ENCODE measurements at regions not wholly inside any gene's neighbourhood (a gene's known extent, or its start where the extent isn't known, plus 50 kb on each side); places are given as distances from the start of the nearest gene placed in this dataset.

DNA sequence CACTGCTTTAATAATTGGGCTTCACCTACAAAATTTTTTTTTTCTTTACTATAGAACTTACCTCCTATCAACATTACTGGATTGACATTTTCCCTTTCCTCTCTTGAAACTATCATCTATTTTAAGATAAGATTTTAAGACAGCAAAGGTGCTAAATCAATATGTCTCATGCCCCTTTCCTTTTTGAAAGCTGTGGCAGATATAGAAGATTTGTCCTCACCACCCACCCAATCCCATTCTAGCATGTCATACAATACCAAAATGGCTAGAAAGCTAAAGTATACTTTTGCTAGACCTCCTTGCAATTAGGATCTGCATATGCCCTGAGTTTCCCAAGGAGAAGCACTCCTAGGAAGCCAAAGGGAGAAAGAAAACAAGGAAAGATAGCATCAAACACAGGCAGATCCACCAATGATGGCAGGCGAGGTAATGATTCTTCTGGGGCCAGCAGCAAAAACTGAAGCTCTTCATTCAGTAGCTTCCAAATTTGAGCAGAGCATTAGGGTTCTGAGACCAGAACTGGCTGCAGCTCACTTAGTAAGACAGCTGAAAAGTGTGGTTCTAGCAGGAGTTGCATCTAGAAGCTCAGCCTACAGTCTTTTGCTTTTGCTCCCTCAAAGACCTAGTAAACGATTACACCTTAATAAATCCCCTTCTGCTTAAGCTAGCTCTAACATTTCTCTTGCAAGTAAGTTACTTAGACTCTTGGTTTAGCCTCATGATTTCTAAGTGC lies 242.1 kb downstream of the ZEB2 start:
- Histone ChIP-seq H3K4me2 (ENCODE audit: low read depth, low read length, poor library complexity, severe bottlenecking) (no peak overlapping the region), H3K27me3 (ENCODE audit: low read length) (no peaks in the 10 kb centered on the region), H3K27ac (ENCODE audit: low read length) (peak overlapping the region; percentile 10; the same call in 1 of the 2 replicates), H3K9me3 (ENCODE audit: low read length) (no peaks in the 10 kb centered on the region), H3K9me2 (replicated peaks; ENCODE audit: insufficient read depth, low read length) (no peaks in the 10 kb centered on the region), H3K79me2 (ENCODE audit: low read length) (peaks cover 91% of the 10 kb centered on the region), H3K4me1 (ENCODE audit: low read length) (peaks cover 45% of the 10 kb centered on the region), H3K9ac (ENCODE audit: low read length) (no peak overlapping the region), H2AFZ (ENCODE audit: low read length) (no peak overlapping the region), H3K4me3 (ENCODE audit: low read length) (no peak overlapping the region), H3K36me3 (ENCODE audit: insufficient read depth, low read length) (no peaks in the 10 kb centered on the region), H4K20me1 (ENCODE audit: insufficient read depth, low read depth, low read length) (no peaks in the 10 kb centered on the region)
- no peak for DNase-seq

DNA sequence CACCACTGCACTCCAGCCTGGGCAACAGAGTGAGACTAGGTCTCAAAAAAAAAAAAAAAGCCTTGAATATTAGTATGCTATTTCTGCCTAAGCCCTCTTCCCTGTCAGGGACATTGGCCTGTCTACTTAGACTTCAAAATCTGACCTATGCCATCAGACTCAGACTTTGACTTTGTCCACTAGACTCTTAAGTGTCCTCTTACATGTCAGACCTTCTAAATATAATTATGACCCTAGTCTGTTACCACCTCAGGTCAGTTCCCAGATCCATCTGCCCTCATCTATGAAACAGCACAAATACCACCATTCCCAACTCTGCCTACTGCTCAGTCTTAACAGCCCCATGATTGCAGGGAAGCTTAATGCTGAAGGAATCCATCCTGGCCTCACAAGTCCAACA lies 244.6 kb downstream of the ZEB2 start:
- H3K4me3 ChIP-seq (ENCODE audit: low read length), result no peak overlapping the region

DNA sequence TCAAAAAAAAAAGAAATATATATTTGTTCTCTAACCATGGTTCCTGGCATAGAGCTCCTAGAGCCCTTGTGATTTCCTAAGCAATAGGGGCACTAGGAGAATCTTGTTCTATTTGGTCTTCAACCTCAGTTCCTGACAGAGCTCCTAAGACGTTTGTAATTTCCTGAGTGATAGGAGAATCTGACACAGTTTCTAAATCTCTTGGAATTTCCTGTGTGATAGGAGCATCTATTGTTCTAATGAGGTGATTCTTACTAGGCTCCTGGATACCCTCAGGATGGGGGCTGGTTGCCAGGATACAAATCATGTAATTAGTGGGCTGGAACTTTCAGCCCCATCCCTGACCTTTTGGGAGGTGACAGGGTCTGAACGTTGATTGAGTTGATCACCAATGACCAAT lies 245.8 kb downstream of the ZEB2 start:
- Histone ChIP-seq H2AFZ (ENCODE audit: low read length) (no peak overlapping the region), H3K4me2 (ENCODE audit: low read depth, low read length, poor library complexity, severe bottlenecking) (no peak overlapping the region), H3K4me1 (ENCODE audit: low read length) (peaks cover 36% of the 10 kb centered on the region), H4K20me1 (ENCODE audit: insufficient read depth, low read depth, low read length) (no peaks in the 10 kb centered on the region), H3K9me2 (replicated peaks; ENCODE audit: insufficient read depth, low read length) (no peaks in the 10 kb centered on the region), H3K27ac (ENCODE audit: low read length) (no peak overlapping the region), H3K27me3 (ENCODE audit: low read length) (no peaks in the 10 kb centered on the region), H3K79me2 (ENCODE audit: low read length) (peaks cover 92% of the 10 kb centered on the region), H3K9ac (ENCODE audit: low read length) (no peak overlapping the region), H3K4me3 (ENCODE audit: low read length) (no peak overlapping the region), H3K36me3 (ENCODE audit: insufficient read depth, low read length) (no peaks in the 10 kb centered on the region), H3K9me3 (ENCODE audit: low read length) (no peaks in the 10 kb centered on the region)
- no peak for DNase-seq

More for the DNA sequence above, 244.6 kb downstream of the ZEB2 start:
- H3K4me1 ChIP-seq (ENCODE audit: low read length), result peaks cover 43% of the 10 kb centered on the region
- H3K9me3 ChIP-seq (ENCODE audit: low read length), result no peaks in the 10 kb centered on the region
- H2AFZ ChIP-seq (ENCODE audit: low read length), result no peak overlapping the region
- H3K36me3 ChIP-seq (ENCODE audit: insufficient read depth, low read length), result no peaks in the 10 kb centered on the region
- H4K20me1 ChIP-seq (ENCODE audit: insufficient read depth, low read depth, low read length), result no peaks in the 10 kb centered on the region
- H3K9ac ChIP-seq (ENCODE audit: low read length), result no peak overlapping the region
- H3K27ac ChIP-seq (ENCODE audit: low read length), result no peak overlapping the region
- DNase-seq, result no peak
- H3K27me3 ChIP-seq (ENCODE audit: low read length), result no peaks in the 10 kb centered on the region
- no peaks in the 10 kb centered on the region for H3K9me2 ChIP-seq (replicated peaks; ENCODE audit: insufficient read depth, low read length)
- peaks cover 94% of the 10 kb centered on the region for H3K79me2 ChIP-seq (ENCODE audit: low read length)
- H3K4me2 ChIP-seq (ENCODE audit: low read depth, low read length, poor library complexity, severe bottlenecking), result no peak overlapping the region

DNA sequence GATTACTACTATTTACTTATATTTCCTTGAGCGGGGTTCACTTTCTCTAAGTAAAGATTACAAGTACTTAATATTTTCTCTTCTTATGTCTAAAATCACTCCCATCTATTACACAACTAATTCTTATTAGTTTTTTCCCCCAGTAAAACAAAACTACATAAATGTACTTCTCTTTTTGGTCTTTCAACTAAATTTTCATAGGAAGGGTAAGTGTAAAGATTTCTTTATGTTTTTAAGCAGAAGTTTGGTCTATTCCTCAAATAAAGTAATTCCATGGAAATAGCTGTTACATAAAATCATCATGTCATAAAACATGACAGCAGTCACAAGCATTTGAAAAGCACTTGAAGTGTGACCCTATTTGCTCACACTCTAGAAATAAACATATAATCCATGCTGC lies 249.0 kb downstream of the ZEB2 start:
- H3K9me2 ChIP-seq (replicated peaks; ENCODE audit: insufficient read depth, low read length), result no peaks in the 10 kb centered on the region
- H3K4me1 ChIP-seq (ENCODE audit: low read length), result peaks cover 33% of the 10 kb centered on the region
- H3K79me2 ChIP-seq (ENCODE audit: low read length), result peaks cover 90% of the 10 kb centered on the region
- no peaks in the 10 kb centered on the region for H3K36me3 ChIP-seq (ENCODE audit: insufficient read depth, low read length)
- no peak for DNase-seq
- no peak overlapping the region for H3K4me3 ChIP-seq (ENCODE audit: low read length)
- peak overlapping the region; percentile 20; the same call in 1 of the 2 replicates for H3K27ac ChIP-seq (ENCODE audit: low read length)
- no peak overlapping the region for H2AFZ ChIP-seq (ENCODE audit: low read length)
- H3K4me2 ChIP-seq (ENCODE audit: low read depth, low read length, poor library complexity, severe bottlenecking), result no peak overlapping the region
- H3K9me3 ChIP-seq (ENCODE audit: low read length), result no peaks in the 10 kb centered on the region
- H4K20me1 ChIP-seq (ENCODE audit: insufficient read depth, low read depth, low read length), result no peaks in the 10 kb centered on the region
- no peak overlapping the region for H3K9ac ChIP-seq (ENCODE audit: low read length)
- H3K27me3 ChIP-seq (ENCODE audit: low read length), result no peaks in the 10 kb centered on the region

DNA sequence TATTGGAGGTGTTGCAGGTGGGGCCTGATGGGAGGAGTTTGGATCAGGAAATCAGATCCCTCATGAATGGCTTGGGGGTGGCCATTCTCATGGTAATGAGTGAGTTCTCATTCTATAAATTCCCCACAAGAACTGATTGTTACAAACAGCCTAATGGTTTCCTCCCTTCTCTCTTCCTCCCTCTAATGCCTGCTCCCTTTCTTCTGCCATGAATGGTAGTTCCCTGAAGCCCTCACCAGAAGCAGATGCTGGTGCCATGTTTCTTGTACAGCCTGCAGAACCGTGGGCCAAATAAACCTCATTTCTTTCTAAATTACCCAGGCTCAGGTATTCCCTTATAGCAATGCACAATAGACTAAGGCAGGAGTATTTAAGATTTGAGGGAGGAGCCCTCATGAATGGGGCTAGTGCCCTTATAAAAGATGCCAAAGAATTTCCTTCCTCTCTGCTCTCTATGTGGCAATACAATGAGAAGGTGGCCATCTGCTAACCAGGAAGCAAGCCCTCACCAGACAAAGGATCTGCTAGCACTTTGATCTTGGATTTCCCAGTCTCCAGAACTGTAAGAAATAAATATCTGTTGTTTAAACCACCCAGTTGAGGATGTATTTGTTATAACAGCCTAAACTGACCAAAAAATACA lies 251.8 kb downstream of the ZEB2 start:
- no peak for DNase-seq

DNA sequence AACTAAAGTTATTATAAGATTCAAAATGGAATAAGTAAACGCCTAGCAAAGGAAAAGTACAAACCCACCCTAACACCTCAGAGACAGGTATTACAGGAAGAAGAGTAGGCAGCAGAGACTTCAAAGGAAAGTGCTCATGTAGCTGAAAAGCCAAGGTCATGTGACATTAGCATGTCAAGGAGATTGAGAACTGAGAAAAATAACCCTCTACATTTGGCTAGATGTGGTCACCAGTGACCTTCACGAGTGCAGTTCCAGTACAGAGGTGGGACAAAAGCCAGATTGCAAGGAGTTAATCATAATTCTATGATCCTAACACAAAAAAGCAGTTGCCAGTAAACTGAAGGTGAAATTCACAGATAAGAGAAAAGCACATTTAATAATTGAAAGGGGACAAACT lies 252.7 kb downstream of the ZEB2 start:
- Histone ChIP-seq H3K9ac (ENCODE audit: low read length) (no peak overlapping the region), H3K36me3 (ENCODE audit: insufficient read depth, low read length) (no peaks in the 10 kb centered on the region), H3K27me3 (ENCODE audit: low read length) (no peaks in the 10 kb centered on the region), H2AFZ (ENCODE audit: low read length) (no peak overlapping the region), H3K27ac (ENCODE audit: low read length) (0 out of 2 replicates have a peak overlapping the region, but pooled peaks have one; percentile 20), H4K20me1 (ENCODE audit: insufficient read depth, low read depth, low read length) (no peaks in the 10 kb centered on the region), H3K4me1 (ENCODE audit: low read length) (peaks cover 37% of the 10 kb centered on the region), H3K79me2 (ENCODE audit: low read length) (peaks cover 79% of the 10 kb centered on the region), H3K4me3 (ENCODE audit: low read length) (no peak overlapping the region), H3K9me2 (replicated peaks; ENCODE audit: insufficient read depth, low read length) (no peaks in the 10 kb centered on the region), H3K4me2 (ENCODE audit: low read depth, low read length, poor library complexity, severe bottlenecking) (no peak overlapping the region), H3K9me3 (ENCODE audit: low read length) (no peaks in the 10 kb centered on the region)
- DNase-seq, result no peak

More for the DNA sequence above, 251.8 kb downstream of the ZEB2 start:
- Histone ChIP-seq H3K4me1 (ENCODE audit: low read length) (peaks cover 42% of the 10 kb centered on the region), H3K4me2 (ENCODE audit: low read depth, low read length, poor library complexity, severe bottlenecking) (no peak overlapping the region), H3K79me2 (ENCODE audit: low read length) (peaks cover 85% of the 10 kb centered on the region), H3K27ac (ENCODE audit: low read length) (0 out of 2 replicates have a peak overlapping the region, but pooled peaks have one; percentile 20), H3K9me3 (ENCODE audit: low read length) (no peaks in the 10 kb centered on the region), H3K27me3 (ENCODE audit: low read length) (no peaks in the 10 kb centered on the region), H3K9ac (ENCODE audit: low read length) (no peak overlapping the region), H3K9me2 (replicated peaks; ENCODE audit: insufficient read depth, low read length) (no peaks in the 10 kb centered on the region), H3K4me3 (ENCODE audit: low read length) (no peak overlapping the region), H3K36me3 (ENCODE audit: insufficient read depth, low read length) (no peaks in the 10 kb centered on the region), H2AFZ (ENCODE audit: low read length) (no peak overlapping the region), H4K20me1 (ENCODE audit: insufficient read depth, low read depth, low read length) (no peaks in the 10 kb centered on the region)

DNA sequence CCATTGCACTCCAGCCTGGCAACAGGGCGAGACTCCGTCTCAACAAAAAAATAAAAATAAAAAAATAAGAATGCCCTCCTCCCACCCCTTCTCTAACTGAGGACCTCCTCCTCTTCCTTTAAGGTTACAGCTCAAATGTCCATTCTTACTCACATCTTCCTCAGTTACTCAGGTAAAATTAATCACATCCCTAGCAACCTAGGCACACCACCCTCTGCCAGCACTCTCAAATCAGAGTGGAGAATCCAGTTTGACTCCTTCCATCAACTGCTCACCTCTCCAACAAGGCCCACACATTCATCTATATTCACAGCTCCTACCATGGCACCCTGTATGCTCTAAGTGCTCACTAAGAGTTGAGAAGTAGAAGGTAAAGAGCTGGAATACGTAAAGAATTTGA lies 254.3 kb downstream of the ZEB2 start:
- no peaks in the 10 kb centered on the region for H4K20me1 ChIP-seq (ENCODE audit: insufficient read depth, low read depth, low read length)
- peak overlapping the region; percentile 14; the same call in 1 of the 2 replicates for H3K27ac ChIP-seq (ENCODE audit: low read length)
- no peak overlapping the region for H3K9ac ChIP-seq (ENCODE audit: low read length)
- no peak overlapping the region for H3K4me2 ChIP-seq (ENCODE audit: low read depth, low read length, poor library complexity, severe bottlenecking)
- H3K4me1 ChIP-seq (ENCODE audit: low read length), result peaks cover 37% of the 10 kb centered on the region
- no peaks in the 10 kb centered on the region for H3K36me3 ChIP-seq (ENCODE audit: insufficient read depth, low read length)
- H2AFZ ChIP-seq (ENCODE audit: low read length), result no peak overlapping the region
- peaks cover 77% of the 10 kb centered on the region for H3K79me2 ChIP-seq (ENCODE audit: low read length)
- H3K9me3 ChIP-seq (ENCODE audit: low read length), result no peaks in the 10 kb centered on the region
- no peak for DNase-seq
- no peaks in the 10 kb centered on the region for H3K27me3 ChIP-seq (ENCODE audit: low read length)
- H3K4me3 ChIP-seq (ENCODE audit: low read length), result no peak overlapping the region
- H3K9me2 ChIP-seq (replicated peaks; ENCODE audit: insufficient read depth, low read length), result no peaks in the 10 kb centered on the region

DNA sequence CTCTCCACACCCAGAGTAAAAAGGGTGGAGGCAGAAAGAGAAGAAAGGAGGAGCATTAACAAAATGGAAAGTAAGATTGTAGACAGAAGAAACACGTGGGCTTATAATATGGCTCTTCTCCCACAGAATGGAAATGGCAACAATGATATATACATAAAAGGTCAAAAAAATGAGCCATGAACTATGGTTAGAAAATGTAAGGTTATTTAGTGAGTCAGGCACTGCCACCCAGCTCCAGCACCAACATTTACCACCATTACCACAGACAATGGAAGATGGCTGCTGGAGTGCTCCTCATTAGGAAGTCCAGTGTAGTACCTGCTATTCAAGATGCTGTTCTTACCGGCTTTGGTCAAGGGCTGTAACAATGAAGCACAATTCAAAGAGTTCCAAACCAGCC lies 258.0 kb downstream of the ZEB2 start:
- no peaks in the 10 kb centered on the region for H4K20me1 ChIP-seq (ENCODE audit: insufficient read depth, low read depth, low read length)
- H3K27ac ChIP-seq (ENCODE audit: low read length), result 0 out of 2 replicates have a peak overlapping the region, but pooled peaks have one; percentile 3
- no peaks in the 10 kb centered on the region for H3K9me2 ChIP-seq (replicated peaks; ENCODE audit: insufficient read depth, low read length)
- H3K4me1 ChIP-seq (ENCODE audit: low read length), result peaks cover 32% of the 10 kb centered on the region
- peaks cover 80% of the 10 kb centered on the region for H3K79me2 ChIP-seq (ENCODE audit: low read length)
- no peak for DNase-seq
- H3K9ac ChIP-seq (ENCODE audit: low read length), result no peak overlapping the region
- H3K4me3 ChIP-seq (ENCODE audit: low read length), result no peak overlapping the region
- H3K4me2 ChIP-seq (ENCODE audit: low read depth, low read length, poor library complexity, severe bottlenecking), result peak overlapping the region; percentile 8
- H3K9me3 ChIP-seq (ENCODE audit: low read length), result peaks cover 6% of the 10 kb centered on the region; the same call in 1 of the 2 replicates
- no peaks in the 10 kb centered on the region for H3K27me3 ChIP-seq (ENCODE audit: low read length)
- no peaks in the 10 kb centered on the region for H3K36me3 ChIP-seq (ENCODE audit: insufficient read depth, low read length)
- H2AFZ ChIP-seq (ENCODE audit: low read length), result no peak overlapping the region
